Trophoblast cell (in vitro differentiated cells and primary cell): ENCODE measurements at regions not wholly inside any gene's neighbourhood (a gene's known extent, or its start where the extent isn't known, plus 50 kb on each side); places are given as distances from the start of the nearest gene placed in this dataset.

Source experiments
- DNase-seq, 2 donors: peaks; one replicate each; pipeline ENCODE4 v3.0.0-alpha.2; 2016
- H2AFZ ChIP-seq: 2 replicates; pipeline ENCODE4 v1.6.1; 2013; ENCODE audit warnings: low read length, moderate library complexity, mild to moderate bottlenecking; ENCODE audit not compliant: insufficient read depth, poor library complexity
- H2AK5ac ChIP-seq: 2 replicates; pipeline ENCODE4 v1.6.1; 2013; ENCODE audit warnings: mild to moderate bottlenecking, low read length
- H2BK120ac ChIP-seq: 2 replicates; pipeline ENCODE4 v1.6.1; 2013; ENCODE audit warnings: low read length, mild to moderate bottlenecking, moderate library complexity; ENCODE audit not compliant: insufficient read depth, poor library complexity
- H2BK12ac ChIP-seq: 2 replicates; pipeline ENCODE4 v1.6.1; 2013; ENCODE audit warnings: mild to moderate bottlenecking, low read length, moderate library complexity
- H2BK5ac ChIP-seq: 2 replicates; pipeline ENCODE4 v1.6.1; 2013; ENCODE audit warnings: low read length, low read depth, moderate library complexity, mild to moderate bottlenecking; ENCODE audit not compliant: poor library complexity
- H3K14ac ChIP-seq: 2 replicates; pipeline ENCODE4 v1.6.1; 2013; ENCODE audit warnings: mild to moderate bottlenecking, low read length
- H3K18ac ChIP-seq: 2 replicates; pipeline ENCODE4 v1.6.1; 2013; ENCODE audit warnings: mild to moderate bottlenecking, low read length
- H3K23ac ChIP-seq: 2 replicates; pipeline ENCODE4 v1.6.1; 2013; ENCODE audit warnings: low read length
- H3K27ac ChIP-seq: 2 replicates; pipeline ENCODE4 v1.5.1; 2013; ENCODE audit warnings: low read depth, mild to moderate bottlenecking, inconsistent platforms, low read length, moderate library complexity
- H3K27me3 ChIP-seq: 2 replicates; pipeline ENCODE4 v1.6.1; 2013; ENCODE audit warnings: inconsistent platforms, mild to moderate bottlenecking, low read length, moderate library complexity; ENCODE audit not compliant: insufficient read depth
- H3K36me3 ChIP-seq, 2 experiments: 1 replicate in 1 of 2; 2 replicates in 1 of 2; pipeline ENCODE4 v1.6.1; 2013; ENCODE audit warnings: low read length in 2 of 2, mild to moderate bottlenecking in 2 of 2, moderate library complexity in 1 of 2; ENCODE audit not compliant: insufficient read depth in 2 of 2, control insufficient read depth in 1 of 2
- H3K4ac ChIP-seq: 2 replicates; pipeline ENCODE4 v1.6.1; 2013; ENCODE audit warnings: low read depth, mild to moderate bottlenecking, low read length, moderate library complexity
- H3K4me1 ChIP-seq, 2 experiments: 1 replicate in 1 of 2; 2 replicates in 1 of 2; pipeline ENCODE4 v1.6.1; 2013; ENCODE audit warnings: low read length in 2 of 2, mild to moderate bottlenecking in 2 of 2, moderate library complexity in 1 of 2; ENCODE audit not compliant: insufficient read depth in 2 of 2, control insufficient read depth in 1 of 2
- H3K4me2 ChIP-seq: 2 replicates; pipeline ENCODE4 v1.6.1; 2013; ENCODE audit warnings: inconsistent platforms, mild to moderate bottlenecking, low read length, moderate library complexity
- H3K4me3 ChIP-seq: 2 replicates; pipeline ENCODE4 v1.5.1; 2013; ENCODE audit warnings: mild to moderate bottlenecking, low read depth, low read length, inconsistent platforms
- H3K79me1 ChIP-seq: one replicate; pipeline ENCODE4 v1.6.1; 2013; ENCODE audit warnings: low read length
- H3K79me2 ChIP-seq: 2 replicates; pipeline ENCODE4 v1.6.1; 2013; ENCODE audit warnings: low read length, mild to moderate bottlenecking; ENCODE audit not compliant: control insufficient read depth, insufficient read depth, poor library complexity
- H3K9ac ChIP-seq: 2 replicates; pipeline ENCODE4 v1.6.1; 2013; ENCODE audit warnings: mild to moderate bottlenecking, low read length
- H3K9me3 ChIP-seq: 2 replicates; pipeline ENCODE4 v1.6.1; 2013; ENCODE audit warnings: low read depth, mild to moderate bottlenecking, control low read depth, inconsistent platforms, low read length; ENCODE audit not compliant: insufficient read depth
- H4K12ac ChIP-seq: 2 replicates; pipeline ENCODE4 v1.6.1; 2013; ENCODE audit warnings: low read depth, mild to moderate bottlenecking, low read length, moderate library complexity
- H4K8ac ChIP-seq: 2 replicates; pipeline ENCODE4 v1.6.1; 2013; ENCODE audit warnings: low read depth, mild to moderate bottlenecking, low read length, moderate library complexity
- H4K91ac ChIP-seq: one replicate; pipeline ENCODE4 v1.6.1; 2013; ENCODE audit warnings: low read depth, mild to moderate bottlenecking, low read length, moderate library complexity
- WGBS: extraction: QIAGEN DNeasy Blood & Tissue Kit; methylation state at CpG from one replicate; pipeline ENCODE4 v1.1.7; 2013; ENCODE audit warnings: missing lambda C conversion rate; ENCODE audit not compliant: insufficient read length, insufficient coverage; ENCODE audit errors: extremely low coverage; 5-methylcytosine and 5-hydroxymethylcytosine counted together

- H2BK12ac ChIP-seq: no peak overlapping the region
- no peaks in the 10 kb centered on the region for H3K36me3 ChIP-seq
- no peak overlapping the region for H3K4me2 ChIP-seq
- no peak overlapping the region for H2BK120ac ChIP-seq
- H3K14ac ChIP-seq: no peak overlapping the region
- WGBS: no CpG with 5 or more reads among the region's 2 CpGs
- no peak overlapping the region for H3K18ac ChIP-seq
- H4K8ac ChIP-seq: no peak overlapping the region
- no peak overlapping the region for H3K4me3 ChIP-seq
- H3K4me1 ChIP-seq: peaks cover 14 to 18% of the 10 kb centered on the region in 2 experiments
- no peak overlapping the region for H4K12ac ChIP-seq
- no peak overlapping the region for H2AK5ac ChIP-seq
- no peaks in the 10 kb centered on the region for H3K27me3 ChIP-seq
- H3K79me2 ChIP-seq: no peaks in the 10 kb centered on the region
- no peaks in the 10 kb centered on the region for H3K9me3 ChIP-seq
- H3K27ac ChIP-seq: no peak overlapping the region
- no peak overlapping the region for H3K4ac ChIP-seq
- H3K9ac ChIP-seq: no peak overlapping the region
- H3K23ac ChIP-seq: no peak overlapping the region
- DNase-seq: no peak
- H3K79me1 ChIP-seq: peaks cover 9% of the 10 kb centered on the region
- no peak overlapping the region for H4K91ac ChIP-seq
- no peak overlapping the region for H2BK5ac ChIP-seq
- no peak overlapping the region for H2AFZ ChIP-seq
Measured at GRCh38 chr4:15235135-15235534, 192.7 kb upstream of the C1QTNF7 start.

- Histone ChIP-seq H2AK5ac (no peak overlapping the region), H3K27ac (no peak overlapping the region), H4K12ac (no peak overlapping the region), H3K9ac (no peak overlapping the region), H3K18ac (no peak overlapping the region), H3K14ac (no peak overlapping the region), H3K9me3 (no peaks in the 10 kb centered on the region), H3K4me1 (peaks cover 12 to 22% of the 10 kb centered on the region in 2 experiments), H3K79me2 (no peaks in the 10 kb centered on the region), H3K36me3 (no peaks in the 10 kb centered on the region), H4K8ac (no peak overlapping the region), H3K23ac (no peak overlapping the region), H3K27me3 (no peaks in the 10 kb centered on the region), H2BK5ac (no peak overlapping the region), H3K4me3 (no peak overlapping the region), H2BK120ac (no peak overlapping the region), H4K91ac (no peak overlapping the region), H3K4ac (no peak overlapping the region), H2BK12ac (no peak overlapping the region), H3K4me2 (no peak overlapping the region), H2AFZ (no peak overlapping the region), H3K79me1 (peaks cover 10% of the 10 kb centered on the region)
- no CpG with 5 or more reads among the region's 3 CpGs for WGBS
- no peak for DNase-seq
Measured at GRCh38 chr4:15237648-15238230, 190.1 kb upstream of the C1QTNF7 start.

GRCh38 chr4:15238720-15239119 is 189.1 kb upstream of the C1QTNF7 start:
- Histone ChIP-seq H3K14ac (no peak overlapping the region), H3K27me3 (no peaks in the 10 kb centered on the region), H2AFZ (no peak overlapping the region), H4K12ac (no peak overlapping the region), H4K8ac (no peak overlapping the region), H3K9me3 (no peaks in the 10 kb centered on the region), H3K23ac (no peak overlapping the region), H2BK120ac (no peak overlapping the region), H3K79me1 (peaks cover 5% of the 10 kb centered on the region), H3K4me2 (no peak overlapping the region), H3K18ac (no peak overlapping the region), H3K79me2 (no peaks in the 10 kb centered on the region), H2BK12ac (peak overlapping the region; percentile 46), H3K36me3 (no peaks in the 10 kb centered on the region), H3K9ac (no peak overlapping the region), H3K4ac (no peak overlapping the region), H3K27ac (no peak overlapping the region), H4K91ac (no peak overlapping the region), H3K4me1 (peaks cover 7 to 15% of the 10 kb centered on the region in 2 experiments), H2AK5ac (peak overlapping the region; percentile 18), H3K4me3 (no peak overlapping the region), H2BK5ac (no peak overlapping the region)
- WGBS: no CpG with 5 or more reads among the region's 3 CpGs
- DNase-seq: peak; percentile 37 to 70

- Histone ChIP-seq H3K4me1 (peaks cover 10 to 18% of the 10 kb centered on the region in 2 experiments), H4K8ac (no peak overlapping the region), H3K9me3 (no peaks in the 10 kb centered on the region), H2BK5ac (peak overlapping the region; percentile 66), H4K91ac (no peak overlapping the region), H3K27ac (no peak overlapping the region), H4K12ac (no peak overlapping the region), H3K4ac (no peak overlapping the region), H3K23ac (no peak overlapping the region), H3K14ac (no peak overlapping the region), H3K79me1 (peaks cover 5% of the 10 kb centered on the region), H2BK12ac (no peak overlapping the region), H2AK5ac (no peak overlapping the region), H3K18ac (no peak overlapping the region), H2BK120ac (no peak overlapping the region), H3K27me3 (no peaks in the 10 kb centered on the region), H3K4me3 (no peak overlapping the region), H2AFZ (no peak overlapping the region), H3K4me2 (no peak overlapping the region), H3K79me2 (no peaks in the 10 kb centered on the region), H3K36me3 (no peaks in the 10 kb centered on the region), H3K9ac (no peak overlapping the region)
- no peak for DNase-seq
- no CpG with 5 or more reads among the region's 4 CpGs for WGBS
Measured at GRCh38 chr4:15239866-15240265, 188.0 kb upstream of the C1QTNF7 start.
